HT1080 (cell line): ENCODE measurements at regions not wholly inside any gene's neighbourhood (a gene's known extent, or its start where the extent isn't known, plus 50 kb on each side); places are given as distances from the start of the nearest gene placed in this dataset.
A peak's percentile ranks its signal among the peaks of the same experiment; 100 is the strongest.
"Not testable (repeated sequence)": the region's sequence is repeated elsewhere in the genome, so short reads cannot be mapped to it uniquely, and the experiment has no call there.

ENCODE experiments used
- DNase-seq: peaks from one replicate; pipeline ENCODE4 v3.0.0-alpha.2; 2015; ENCODE audit warnings: low read depth

GRCh38 chr12:73659802-73660201 is 877.8 kb upstream of the ATXN7L3B start:
- DNase-seq, result no peak

- no peak for DNase-seq
Observed at GRCh38 chr12:73665193-73665592, 872.4 kb upstream of the ATXN7L3B start.

- peak; percentile 36 for DNase-seq
Observed at GRCh38 chr12:73671550-73671949, 866.1 kb upstream of the ATXN7L3B start.

GRCh38 chr12:73677520-73678291 is 859.9 kb upstream of the ATXN7L3B start:
- no peak for DNase-seq

- DNase-seq, result peak; percentile 25
Observed at GRCh38 chr12:73678335-73678734, 859.3 kb upstream of the ATXN7L3B start.

GRCh38 chr12:73699318-73699717 is 838.3 kb upstream of the ATXN7L3B start:
- DNase-seq, result no peak

- no peak for DNase-seq
Observed at GRCh38 chr12:73714655-73715054, 823.0 kb upstream of the ATXN7L3B start.

GRCh38 chr12:73716143-73716542 is 821.5 kb upstream of the ATXN7L3B start:
- DNase-seq, result not testable (repeated sequence)

GRCh38 chr12:73719223-73719622 is 818.4 kb upstream of the ATXN7L3B start:
- no peak for DNase-seq

- no peak for DNase-seq
Observed at GRCh38 chr12:73726881-73727280, 810.8 kb upstream of the ATXN7L3B start.

GRCh38 chr12:73731658-73732057 is 806.0 kb upstream of the ATXN7L3B start:
- peak; percentile 13 for DNase-seq

- no peak for DNase-seq
Observed at GRCh38 chr12:73769337-73769736, 768.3 kb upstream of the ATXN7L3B start.

- DNase-seq, result no peak
Observed at GRCh38 chr12:73798523-73798922, 739.1 kb upstream of the ATXN7L3B start.

- no peak for DNase-seq
Observed at GRCh38 chr12:73815072-73815645, 722.5 kb upstream of the ATXN7L3B start.

- no peak for DNase-seq
Observed at GRCh38 chr12:73817161-73817560, 720.5 kb upstream of the ATXN7L3B start.

- no peak for DNase-seq
Observed at GRCh38 chr12:73833746-73834145, 703.9 kb upstream of the ATXN7L3B start.

GRCh38 chr12:73841963-73842362 is 695.7 kb upstream of the ATXN7L3B start:
- no peak for DNase-seq

GRCh38 chr12:73863546-73863945 is 674.1 kb upstream of the ATXN7L3B start:
- peak; percentile 85 for DNase-seq

- DNase-seq, result no peak
Observed at GRCh38 chr12:73867147-73867546, 670.5 kb upstream of the ATXN7L3B start.

- not testable (repeated sequence) for DNase-seq
Observed at GRCh38 chr12:73877291-73877690, 660.3 kb upstream of the ATXN7L3B start.

- DNase-seq, result peak; percentile 37
Observed at GRCh38 chr12:73892201-73892600, 645.4 kb upstream of the ATXN7L3B start.

- no peak for DNase-seq
Observed at GRCh38 chr12:73898645-73899044, 639.0 kb upstream of the ATXN7L3B start.

- no peak for DNase-seq
Observed at GRCh38 chr12:73902260-73902659, 635.4 kb upstream of the ATXN7L3B start.
